ENCODE measurements at regions not wholly inside any gene's neighbourhood (a gene's known extent, or its start where the extent isn't known, plus 50 kb on each side); places are given as distances from the start of the nearest gene placed in this dataset.

DNA sequence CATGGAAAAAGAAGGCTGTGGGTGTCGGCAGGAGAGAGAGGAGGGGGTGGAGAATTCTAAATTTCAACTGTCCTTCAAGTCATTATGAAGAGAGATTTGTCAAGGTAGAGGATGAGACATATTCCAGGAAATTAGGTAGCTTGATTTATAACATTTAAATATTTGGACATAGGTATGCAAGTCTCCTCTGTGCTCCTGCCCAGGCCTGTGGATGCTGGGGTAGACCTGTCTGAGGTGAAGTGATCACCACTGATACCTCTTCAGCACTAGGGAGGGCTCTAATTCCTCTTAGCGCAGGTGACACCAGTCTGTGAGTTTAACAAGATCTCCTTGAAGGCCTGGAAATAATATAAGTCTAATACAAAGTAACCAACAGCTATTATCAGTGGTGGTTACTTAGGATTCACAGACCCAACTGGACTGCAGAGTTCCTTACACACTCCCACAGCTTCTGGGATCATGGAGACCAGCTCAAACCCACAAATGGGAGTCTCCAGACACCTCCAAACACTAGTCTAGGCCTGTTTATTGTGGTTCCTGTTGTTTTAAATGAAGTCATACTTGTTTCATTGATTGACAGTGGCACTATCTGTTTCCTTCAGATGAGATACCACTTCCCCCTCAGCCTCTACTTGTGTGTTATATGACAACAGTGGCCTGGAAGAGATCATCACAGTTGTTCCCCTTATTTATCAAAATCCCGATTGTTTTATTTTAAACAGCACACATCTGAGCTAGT is 104.1 kb upstream of the ITPRID2 start:
- TF ChIP-seq, protein P1, sequence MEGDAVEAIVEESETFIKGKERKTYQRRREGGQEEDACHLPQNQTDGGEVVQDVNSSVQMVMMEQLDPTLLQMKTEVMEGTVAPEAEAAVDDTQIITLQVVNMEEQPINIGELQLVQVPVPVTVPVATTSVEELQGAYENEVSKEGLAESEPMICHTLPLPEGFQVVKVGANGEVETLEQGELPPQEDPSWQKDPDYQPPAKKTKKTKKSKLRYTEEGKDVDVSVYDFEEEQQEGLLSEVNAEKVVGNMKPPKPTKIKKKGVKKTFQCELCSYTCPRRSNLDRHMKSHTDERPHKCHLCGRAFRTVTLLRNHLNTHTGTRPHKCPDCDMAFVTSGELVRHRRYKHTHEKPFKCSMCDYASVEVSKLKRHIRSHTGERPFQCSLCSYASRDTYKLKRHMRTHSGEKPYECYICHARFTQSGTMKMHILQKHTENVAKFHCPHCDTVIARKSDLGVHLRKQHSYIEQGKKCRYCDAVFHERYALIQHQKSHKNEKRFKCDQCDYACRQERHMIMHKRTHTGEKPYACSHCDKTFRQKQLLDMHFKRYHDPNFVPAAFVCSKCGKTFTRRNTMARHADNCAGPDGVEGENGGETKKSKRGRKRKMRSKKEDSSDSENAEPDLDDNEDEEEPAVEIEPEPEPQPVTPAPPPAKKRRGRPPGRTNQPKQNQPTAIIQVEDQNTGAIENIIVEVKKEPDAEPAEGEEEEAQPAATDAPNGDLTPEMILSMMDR (IDR thresholded peaks at IDR 0.05; ENCODE audit: insufficient read depth, low read length, poor library complexity, severe bottlenecking), result no peak
- no peak for TF ChIP-seq EZH2phosphoT487 (conservative IDR thresholded peaks at IDR 0.05; ENCODE audit: low read length)

Data from SU-DHL-6 (cell line).